AG09309 (cell line): ENCODE measurements at regions not wholly inside any gene's neighbourhood (a gene's known extent, or its start where the extent isn't known, plus 50 kb on each side); places are given as distances from the start of the nearest gene placed in this dataset.

ENCODE experiments used
- DNase-seq: peaks from one replicate; pipeline ENCODE4 v3.0.0-alpha.2; 2010; ENCODE audit warnings: low read depth
- H3K4me3 ChIP-seq: 2 replicates; pipeline ENCODE4 v1.5.1; 2011; ENCODE audit warnings: mild to moderate bottlenecking, low read depth, low read length, moderate library complexity; ENCODE audit not compliant: control insufficient read depth
- TF ChIP-seq, protein P1 (sequence below): IDR thresholded peaks from 2 replicates; pipeline ENCODE4 v1.5.1; 2011; ENCODE audit warnings: mild to moderate bottlenecking, low read depth, low read length, inconsistent platforms; ENCODE audit not compliant: insufficient read depth, control insufficient read depth; ENCODE audit errors: missing control alignments

GRCh38 chr9:118187408-118187807 is 483.2 kb downstream of the TLR4 start:
- H3K4me3 ChIP-seq = no peak overlapping the region
- TF ChIP-seq, protein P1, sequence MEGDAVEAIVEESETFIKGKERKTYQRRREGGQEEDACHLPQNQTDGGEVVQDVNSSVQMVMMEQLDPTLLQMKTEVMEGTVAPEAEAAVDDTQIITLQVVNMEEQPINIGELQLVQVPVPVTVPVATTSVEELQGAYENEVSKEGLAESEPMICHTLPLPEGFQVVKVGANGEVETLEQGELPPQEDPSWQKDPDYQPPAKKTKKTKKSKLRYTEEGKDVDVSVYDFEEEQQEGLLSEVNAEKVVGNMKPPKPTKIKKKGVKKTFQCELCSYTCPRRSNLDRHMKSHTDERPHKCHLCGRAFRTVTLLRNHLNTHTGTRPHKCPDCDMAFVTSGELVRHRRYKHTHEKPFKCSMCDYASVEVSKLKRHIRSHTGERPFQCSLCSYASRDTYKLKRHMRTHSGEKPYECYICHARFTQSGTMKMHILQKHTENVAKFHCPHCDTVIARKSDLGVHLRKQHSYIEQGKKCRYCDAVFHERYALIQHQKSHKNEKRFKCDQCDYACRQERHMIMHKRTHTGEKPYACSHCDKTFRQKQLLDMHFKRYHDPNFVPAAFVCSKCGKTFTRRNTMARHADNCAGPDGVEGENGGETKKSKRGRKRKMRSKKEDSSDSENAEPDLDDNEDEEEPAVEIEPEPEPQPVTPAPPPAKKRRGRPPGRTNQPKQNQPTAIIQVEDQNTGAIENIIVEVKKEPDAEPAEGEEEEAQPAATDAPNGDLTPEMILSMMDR = no peak
- DNase-seq = no peak

DNA sequence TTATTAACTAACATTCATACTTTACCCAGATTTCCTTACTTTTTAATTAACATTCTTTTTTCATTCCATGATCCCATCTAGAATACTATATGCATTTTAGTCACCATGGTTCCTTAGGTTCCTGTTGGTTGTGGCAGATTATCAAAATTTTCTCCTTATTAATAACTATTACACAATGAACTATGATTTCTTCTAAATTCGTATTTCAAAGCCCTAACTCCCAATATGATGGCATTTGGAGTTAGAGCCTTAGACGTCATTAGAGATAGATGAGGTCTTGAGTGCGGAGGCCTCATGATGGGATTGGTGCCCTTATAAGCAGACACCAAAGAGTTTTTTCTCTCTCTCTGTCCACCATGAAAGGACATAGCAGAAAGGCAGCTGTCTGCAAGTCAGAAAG is 485.4 kb downstream of the TLR4 start:
- no peak overlapping the region for H3K4me3 ChIP-seq
- TF ChIP-seq, protein P1 = no peak
- DNase-seq = no peak

DNA sequence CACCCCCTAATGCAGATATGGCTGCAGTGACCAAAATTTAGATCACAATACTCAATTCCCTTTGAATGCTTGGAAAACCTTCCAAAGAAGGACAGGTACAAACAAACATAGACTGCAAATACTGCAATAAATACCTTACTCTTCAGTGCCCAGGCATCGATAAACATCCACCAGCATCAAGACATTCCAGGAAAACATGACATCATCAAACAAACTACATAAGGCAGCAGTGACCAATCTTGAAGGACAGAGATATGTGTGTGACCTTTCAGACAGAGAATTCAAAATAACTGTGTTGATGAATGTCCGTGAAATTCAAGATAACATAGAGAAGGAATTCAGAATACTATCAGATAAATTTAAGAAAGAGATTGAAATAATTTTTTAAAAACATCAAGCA is 488.6 kb downstream of the TLR4 start:
- TF ChIP-seq, protein P1 = no peak
- no peak for DNase-seq
- no peak overlapping the region for H3K4me3 ChIP-seq

GRCh38 chr9:118209343-118209742 is 505.1 kb downstream of the TLR4 start:
- DNase-seq = no peak
- H3K4me3 ChIP-seq = no peak overlapping the region
- TF ChIP-seq, protein P1 = no peak

DNA sequence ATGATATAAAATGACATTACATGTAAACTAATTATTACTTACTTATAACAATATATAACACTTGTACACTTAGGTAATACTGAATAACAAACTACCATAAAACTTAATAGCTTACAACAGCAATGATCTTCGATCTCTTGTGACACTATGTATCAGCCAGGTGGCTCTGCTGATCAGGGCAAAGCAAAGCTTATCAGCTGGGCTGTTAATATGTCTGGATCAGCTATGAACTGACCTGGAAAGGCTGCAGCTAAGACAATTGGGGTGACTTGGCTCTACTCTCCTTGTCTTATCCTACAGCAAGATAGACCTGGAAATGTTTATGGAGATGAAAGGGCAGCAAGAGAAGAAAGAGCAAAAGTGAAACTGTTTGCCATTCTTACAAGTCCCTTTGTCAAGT is 511.3 kb downstream of the TLR4 start:
- TF ChIP-seq, protein P1 = no peak
- H3K4me3 ChIP-seq = no peak overlapping the region
- DNase-seq = no peak

GRCh38 chr9:118222375-118222774 is 518.2 kb downstream of the TLR4 start:
- DNase-seq = no peak
- H3K4me3 ChIP-seq = no peak overlapping the region
- TF ChIP-seq, protein P1 = no peak

GRCh38 chr9:118223111-118223510 is 518.9 kb downstream of the TLR4 start:
- TF ChIP-seq, protein P1 = no peak
- DNase-seq = no peak
- H3K4me3 ChIP-seq = no peak overlapping the region
